ENCODE measurements at regions not wholly inside any gene's neighbourhood (a gene's known extent, or its start where the extent isn't known, plus 50 kb on each side); places are given as distances from the start of the nearest gene placed in this dataset.

DNA sequence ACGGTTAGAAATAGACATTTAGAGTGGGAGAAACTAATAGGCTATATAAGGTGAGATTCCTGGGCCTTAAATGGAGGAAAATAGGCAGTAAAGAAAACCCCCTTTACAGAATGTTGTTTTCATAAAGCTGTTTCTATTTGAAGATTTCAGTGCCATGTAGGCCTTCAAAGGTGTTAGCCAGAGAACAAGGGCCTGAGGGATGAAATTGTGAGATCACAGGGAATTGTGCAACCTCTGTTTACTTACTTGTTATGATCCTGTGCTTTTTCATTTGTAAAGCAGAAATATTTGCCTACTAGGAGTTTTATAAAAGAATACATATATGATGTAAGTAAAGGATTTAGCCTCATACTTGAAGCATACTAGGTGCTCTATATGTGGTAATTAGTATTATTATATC lies 272.9 kb upstream of the ARX start (continued):
- TF ChIP-seq ZNF621 (tag by site-specific recombination; IDR thresholded peaks at IDR 0.05) (no peak), GLIS2 (tag by site-specific recombination; IDR thresholded peaks at IDR 0.05) (no peak), ZNF610 (tag by site-specific recombination; IDR thresholded peaks at IDR 0.05; ENCODE audit: borderline replicate concordance) (no peak), ZNF792 (tag by site-specific recombination; IDR thresholded peaks at IDR 0.05) (no peak), KLF16 (tag by site-specific recombination; IDR thresholded peaks at IDR 0.05) (no peak), REPIN1 (tag by site-specific recombination; IDR thresholded peaks at IDR 0.05; ENCODE audit: low read depth) (no peak), TCF7L2 (IDR thresholded peaks at IDR 0.05; ENCODE audit: borderline replicate concordance, low read depth, low read length) (no peak)
- TF ChIP-seq, protein P1, sequence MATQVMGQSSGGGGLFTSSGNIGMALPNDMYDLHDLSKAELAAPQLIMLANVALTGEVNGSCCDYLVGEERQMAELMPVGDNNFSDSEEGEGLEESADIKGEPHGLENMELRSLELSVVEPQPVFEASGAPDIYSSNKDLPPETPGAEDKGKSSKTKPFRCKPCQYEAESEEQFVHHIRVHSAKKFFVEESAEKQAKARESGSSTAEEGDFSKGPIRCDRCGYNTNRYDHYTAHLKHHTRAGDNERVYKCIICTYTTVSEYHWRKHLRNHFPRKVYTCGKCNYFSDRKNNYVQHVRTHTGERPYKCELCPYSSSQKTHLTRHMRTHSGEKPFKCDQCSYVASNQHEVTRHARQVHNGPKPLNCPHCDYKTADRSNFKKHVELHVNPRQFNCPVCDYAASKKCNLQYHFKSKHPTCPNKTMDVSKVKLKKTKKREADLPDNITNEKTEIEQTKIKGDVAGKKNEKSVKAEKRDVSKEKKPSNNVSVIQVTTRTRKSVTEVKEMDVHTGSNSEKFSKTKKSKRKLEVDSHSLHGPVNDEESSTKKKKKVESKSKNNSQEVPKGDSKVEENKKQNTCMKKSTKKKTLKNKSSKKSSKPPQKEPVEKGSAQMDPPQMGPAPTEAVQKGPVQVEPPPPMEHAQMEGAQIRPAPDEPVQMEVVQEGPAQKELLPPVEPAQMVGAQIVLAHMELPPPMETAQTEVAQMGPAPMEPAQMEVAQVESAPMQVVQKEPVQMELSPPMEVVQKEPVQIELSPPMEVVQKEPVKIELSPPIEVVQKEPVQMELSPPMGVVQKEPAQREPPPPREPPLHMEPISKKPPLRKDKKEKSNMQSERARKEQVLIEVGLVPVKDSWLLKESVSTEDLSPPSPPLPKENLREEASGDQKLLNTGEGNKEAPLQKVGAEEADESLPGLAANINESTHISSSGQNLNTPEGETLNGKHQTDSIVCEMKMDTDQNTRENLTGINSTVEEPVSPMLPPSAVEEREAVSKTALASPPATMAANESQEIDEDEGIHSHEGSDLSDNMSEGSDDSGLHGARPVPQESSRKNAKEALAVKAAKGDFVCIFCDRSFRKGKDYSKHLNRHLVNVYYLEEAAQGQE (tag by site-specific recombination; IDR thresholded peaks at IDR 0.05): no peak
- TF ChIP-seq, protein P2, sequence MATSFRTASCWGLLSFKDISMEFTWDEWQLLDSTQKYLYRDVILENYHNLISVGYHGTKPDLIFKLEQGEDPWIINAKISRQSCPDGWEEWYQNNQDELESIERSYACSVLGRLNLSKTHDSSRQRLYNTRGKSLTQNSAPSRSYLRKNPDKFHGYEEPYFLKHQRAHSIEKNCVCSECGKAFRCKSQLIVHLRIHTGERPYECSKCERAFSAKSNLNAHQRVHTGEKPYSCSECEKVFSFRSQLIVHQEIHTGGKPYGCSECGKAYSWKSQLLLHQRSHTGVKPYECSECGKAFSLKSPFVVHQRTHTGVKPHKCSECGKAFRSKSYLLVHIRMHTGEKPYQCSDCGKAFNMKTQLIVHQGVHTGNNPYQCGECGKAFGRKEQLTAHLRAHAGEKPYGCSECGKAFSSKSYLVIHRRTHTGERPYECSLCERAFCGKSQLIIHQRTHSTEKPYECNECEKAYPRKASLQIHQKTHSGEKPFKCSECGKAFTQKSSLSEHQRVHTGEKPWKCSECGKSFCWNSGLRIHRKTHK (tag by site-specific recombination; IDR thresholded peaks at IDR 0.05): no peak
- TF ChIP-seq, protein P3, sequence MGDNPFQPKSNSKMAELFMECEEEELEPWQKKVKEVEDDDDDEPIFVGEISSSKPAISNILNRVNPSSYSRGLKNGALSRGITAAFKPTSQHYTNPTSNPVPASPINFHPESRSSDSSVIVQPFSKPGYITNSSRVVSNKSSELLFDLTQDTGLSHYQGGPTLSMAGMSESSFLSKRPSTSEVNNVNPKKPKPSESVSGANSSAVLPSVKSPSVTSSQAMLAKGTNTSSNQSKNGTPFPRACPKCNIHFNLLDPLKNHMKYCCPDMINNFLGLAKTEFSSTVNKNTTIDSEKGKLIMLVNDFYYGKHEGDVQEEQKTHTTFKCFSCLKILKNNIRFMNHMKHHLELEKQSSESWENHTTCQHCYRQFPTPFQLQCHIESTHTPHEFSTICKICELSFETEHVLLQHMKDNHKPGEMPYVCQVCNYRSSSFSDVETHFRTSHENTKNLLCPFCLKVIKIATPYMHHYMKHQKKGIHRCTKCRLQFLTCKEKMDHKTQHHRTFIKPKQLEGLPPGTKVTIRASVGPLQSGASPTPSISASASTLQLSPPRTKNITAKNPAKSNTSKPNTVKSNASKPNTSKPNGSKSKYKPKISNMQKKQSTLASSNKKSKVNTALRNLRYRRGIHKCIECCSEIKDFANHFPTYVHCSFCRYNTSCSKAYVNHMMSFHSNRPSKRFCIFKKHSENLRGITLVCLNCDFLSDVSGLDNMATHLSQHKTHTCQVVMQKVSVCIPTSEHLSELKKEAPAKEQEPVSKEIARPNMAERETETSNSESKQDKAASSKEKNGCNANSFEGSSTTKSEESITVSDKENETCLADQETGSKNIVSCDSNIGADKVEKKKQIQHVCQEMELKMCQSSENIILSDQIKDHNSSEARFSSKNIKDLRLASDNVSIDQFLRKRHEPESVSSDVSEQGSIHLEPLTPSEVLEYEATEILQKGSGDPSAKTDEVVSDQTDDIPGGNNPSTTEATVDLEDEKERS (tag by site-specific recombination; IDR thresholded peaks at IDR 0.05): no peak

DNA sequence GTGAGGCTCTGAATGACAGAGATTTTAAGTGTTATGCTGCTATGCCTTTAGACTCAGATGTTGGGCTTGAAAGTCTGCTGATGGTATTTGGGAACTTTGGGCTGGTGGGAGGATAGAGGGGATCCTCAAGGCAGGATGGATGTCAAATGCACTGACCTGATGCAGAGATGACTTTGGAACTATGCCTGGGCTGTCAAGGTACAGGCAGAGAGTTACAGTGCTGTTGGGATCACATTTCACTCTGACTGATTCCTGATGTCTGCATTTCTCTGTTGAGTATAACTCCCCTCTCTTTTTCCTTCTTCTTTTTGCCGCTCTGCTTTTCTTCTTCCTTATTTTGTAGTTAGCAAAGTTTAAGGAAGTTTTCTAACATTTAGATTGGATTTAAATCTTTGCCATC lies 271.8 kb upstream of the ARX start:
- no peaks in the 10 kb centered on the region for H3K9me3 ChIP-seq (ENCODE audit: control insufficient read depth, insufficient read depth, low read depth, low read length)
- no peak overlapping the region for H3K27ac ChIP-seq (ENCODE audit: extremely low read depth, low read depth, low read length)
- ChIA-PET CTCF (no interaction called here), POLR2A (no interaction called here)
- H3K36me3 ChIP-seq (ENCODE audit: control insufficient read depth in 2 of 2, insufficient read depth in 1 of 2, low read length in 2 of 2): no peaks in the 10 kb centered on the region
- TF ChIP-seq KLF10 (tag by site-specific recombination; IDR thresholded peaks at IDR 0.05) (no peak), ZBTB1 (tag by site-specific recombination; IDR thresholded peaks at IDR 0.05) (no peak), SETDB1 (IDR thresholded peaks at IDR 0.05; ENCODE audit: insufficient read length, low read length) (no peak), GFI1B (tag by site-specific recombination; IDR thresholded peaks at IDR 0.05) (no peak), ZNF169 (tag by site-specific recombination; IDR thresholded peaks at IDR 0.05) (no peak), ZNF777 (tag by site-specific recombination; IDR thresholded peaks at IDR 0.05; ENCODE audit: borderline replicate concordance) (no peak), YY2 (tag by site-specific recombination; IDR thresholded peaks at IDR 0.05) (no peak), ZNF324 (tag by site-specific recombination; IDR thresholded peaks at IDR 0.05) (no peak), ZNF48 (tag by site-specific recombination; IDR thresholded peaks at IDR 0.05) (no peak), RBAK (tag by site-specific recombination; IDR thresholded peaks at IDR 0.05) (no peak), ZNF558 (tag by site-specific recombination; IDR thresholded peaks at IDR 0.05) (no peak), MEIS1 (CRISPR knock-in tag; IDR thresholded peaks at IDR 0.05; ENCODE audit: borderline replicate concordance) (no peak)
- TF ChIP-seq, protein P4, sequence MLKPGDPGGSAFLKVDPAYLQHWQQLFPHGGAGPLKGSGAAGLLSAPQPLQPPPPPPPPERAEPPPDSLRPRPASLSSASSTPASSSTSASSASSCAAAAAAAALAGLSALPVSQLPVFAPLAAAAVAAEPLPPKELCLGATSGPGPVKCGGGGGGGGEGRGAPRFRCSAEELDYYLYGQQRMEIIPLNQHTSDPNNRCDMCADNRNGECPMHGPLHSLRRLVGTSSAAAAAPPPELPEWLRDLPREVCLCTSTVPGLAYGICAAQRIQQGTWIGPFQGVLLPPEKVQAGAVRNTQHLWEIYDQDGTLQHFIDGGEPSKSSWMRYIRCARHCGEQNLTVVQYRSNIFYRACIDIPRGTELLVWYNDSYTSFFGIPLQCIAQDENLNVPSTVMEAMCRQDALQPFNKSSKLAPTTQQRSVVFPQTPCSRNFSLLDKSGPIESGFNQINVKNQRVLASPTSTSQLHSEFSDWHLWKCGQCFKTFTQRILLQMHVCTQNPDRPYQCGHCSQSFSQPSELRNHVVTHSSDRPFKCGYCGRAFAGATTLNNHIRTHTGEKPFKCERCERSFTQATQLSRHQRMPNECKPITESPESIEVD (tag by site-specific recombination; IDR thresholded peaks at IDR 0.05): no peak
- TF ChIP-seq, protein P5, sequence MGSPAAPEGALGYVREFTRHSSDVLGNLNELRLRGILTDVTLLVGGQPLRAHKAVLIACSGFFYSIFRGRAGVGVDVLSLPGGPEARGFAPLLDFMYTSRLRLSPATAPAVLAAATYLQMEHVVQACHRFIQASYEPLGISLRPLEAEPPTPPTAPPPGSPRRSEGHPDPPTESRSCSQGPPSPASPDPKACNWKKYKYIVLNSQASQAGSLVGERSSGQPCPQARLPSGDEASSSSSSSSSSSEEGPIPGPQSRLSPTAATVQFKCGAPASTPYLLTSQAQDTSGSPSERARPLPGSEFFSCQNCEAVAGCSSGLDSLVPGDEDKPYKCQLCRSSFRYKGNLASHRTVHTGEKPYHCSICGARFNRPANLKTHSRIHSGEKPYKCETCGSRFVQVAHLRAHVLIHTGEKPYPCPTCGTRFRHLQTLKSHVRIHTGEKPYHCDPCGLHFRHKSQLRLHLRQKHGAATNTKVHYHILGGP (tag by site-specific recombination; IDR thresholded peaks at IDR 0.05): no peak
- H3K4me3 ChIP-seq (ENCODE audit: low read depth, low read length): no peak overlapping the region
- H3K4me1 ChIP-seq (ENCODE audit: control insufficient read depth, insufficient read depth, low read length): no peaks in the 10 kb centered on the region
